Activated B cell treated with CpG ODN at 0.5 μM for 24 hours (primary cell): ENCODE measurements at regions not wholly inside any gene's neighbourhood (a gene's known extent, or its start where the extent isn't known, plus 50 kb on each side); places are given as distances from the start of the nearest gene placed in this dataset.

Source experiments
- ATAC-seq: fragments of 200-7000 bp; cut with Tn5 transposase; one replicate; pipeline ENCODE4 v1.10.0; 2021; ENCODE audit warnings: low read depth, mild to moderate bottlenecking, moderate library complexity
- CTCF ChIA-PET: fragments of 350-600 bp; sonication (Branson Sonifier 250); formaldehyde crosslinking; loops from one replicate; lab custom pipeline; 2021; ENCODE audit warnings: antibody characterized with exemption; lab: Charles Lee
- POLR2A ChIA-PET: fragments of 350-600 bp; sonication (Branson Sonifier 250); formaldehyde crosslinking; loops from one replicate; lab custom pipeline; 2021; ENCODE audit warnings: antibody characterized with exemption; lab: Charles Lee
- DNase-seq: peaks from one replicate; pipeline ENCODE4 v3.0.0; 2022
- H3K27ac Mint-ChIP-seq: one replicate; pipeline ENCODE4 v1.8.0; 2020; ENCODE audit warnings: mixed read lengths
- H3K27me3 Mint-ChIP-seq: one replicate; pipeline ENCODE4 v1.8.0; 2021; ENCODE audit warnings: mixed read lengths
- H3K36me3 Mint-ChIP-seq: one replicate; pipeline ENCODE4 v1.8.0; 2021; ENCODE audit warnings: low read depth, mixed read lengths
- H3K4me1 Mint-ChIP-seq: one replicate; pipeline ENCODE4 v1.8.0; 2021; ENCODE audit warnings: mixed read lengths
- H3K4me3 Mint-ChIP-seq: one replicate; pipeline ENCODE4 v1.8.0; 2020; ENCODE audit warnings: mild to moderate bottlenecking, mixed read lengths
- H3K9me3 Mint-ChIP-seq: one replicate; pipeline ENCODE4 v1.8.0; 2020; ENCODE audit warnings: mixed read lengths
- CTCF ChIP-seq: fragments of 200-600 bp; IDR thresholded peaks from one replicate; pipeline ENCODE4 v1.8.0; 2022; ENCODE audit warnings: antibody characterized with exemption, mild to moderate bottlenecking
- intact Hi-C: fragments of 100-400 bp; cut with micrococcal nuclease; formaldehyde crosslinking; loops from one replicate; pipeline ENCODE4 v1.15.1; 2024

- ChIA-PET POLR2A (no interaction called here), CTCF (no interaction called here)
- no peaks in the 10 kb centered on the region for H3K36me3 Mint-ChIP-seq
- no peaks in the 10 kb centered on the region for H3K4me1 Mint-ChIP-seq
- no peak for TF ChIP-seq CTCF
- intact Hi-C loops = no loop called here
- H3K27me3 Mint-ChIP-seq = peaks cover 5% of the 10 kb centered on the region
- ATAC-seq (no peak), DNase-seq (no peak)
- H3K9me3 Mint-ChIP-seq = no peaks in the 10 kb centered on the region
- H3K27ac Mint-ChIP-seq = no peak overlapping the region
- no peak overlapping the region for H3K4me3 Mint-ChIP-seq
Measured at GRCh38 chr14:101250336-101250947, 310.9 kb upstream of the DIO3 start.

GRCh38 chr14:101250948-101251811, 310.1 kb upstream of the DIO3 start:
- peaks cover 5% of the 10 kb centered on the region for H3K27me3 Mint-ChIP-seq
- DNase-seq = no peak
- ATAC-seq = no peak
- H3K4me3 Mint-ChIP-seq = no peak overlapping the region
- intact Hi-C loops = no loop called here
- H3K9me3 Mint-ChIP-seq = no peaks in the 10 kb centered on the region
- H3K36me3 Mint-ChIP-seq = no peaks in the 10 kb centered on the region
- H3K27ac Mint-ChIP-seq = no peak overlapping the region
- no peaks in the 10 kb centered on the region for H3K4me1 Mint-ChIP-seq
- ChIA-PET CTCF (no interaction called here), POLR2A (no interaction called here)
- no peak for TF ChIP-seq CTCF

- POLR2A ChIA-PET = no interaction called here
- peaks cover 5% of the 10 kb centered on the region for H3K27me3 Mint-ChIP-seq
- ATAC-seq (no peak), DNase-seq (no peak)
- no peak overlapping the region for H3K4me3 Mint-ChIP-seq
- no peaks in the 10 kb centered on the region for H3K9me3 Mint-ChIP-seq
- intact Hi-C loops = no loop called here
- CTCF ChIA-PET = no interaction called here
- TF ChIP-seq CTCF = no peak
- H3K36me3 Mint-ChIP-seq = no peaks in the 10 kb centered on the region
- no peaks in the 10 kb centered on the region for H3K4me1 Mint-ChIP-seq
- H3K27ac Mint-ChIP-seq = no peak overlapping the region
Measured at GRCh38 chr14:101251812-101252442, 309.4 kb upstream of the DIO3 start.

GRCh38 chr14:101252443-101253214, 308.7 kb upstream of the DIO3 start:
- Mint-ChIP-seq H3K27ac (no peak overlapping the region), H3K27me3 (peaks cover 4% of the 10 kb centered on the region), H3K4me1 (no peaks in the 10 kb centered on the region), H3K36me3 (no peaks in the 10 kb centered on the region), H3K4me3 (no peak overlapping the region), H3K9me3 (no peaks in the 10 kb centered on the region)
- CTCF ChIA-PET = no interaction called here
- TF ChIP-seq CTCF = no peak
- POLR2A ChIA-PET = no interaction called here
- ATAC-seq = no peak
- no peak for DNase-seq
- intact Hi-C loops = no loop called here
